Glutamatergic neuron (in vitro differentiated cells): ENCODE measurements at regions not wholly inside any gene's neighbourhood (a gene's known extent, or its start where the extent isn't known, plus 50 kb on each side); places are given as distances from the start of the nearest gene placed in this dataset.

ENCODE experiments used
- DNase-seq: peaks from one replicate; pipeline ENCODE4 v3.0.0; 2022
- H3K27ac Mint-ChIP-seq: one replicate; pipeline ENCODE4 v1.8.0; 2020; ENCODE audit warnings: mild to moderate bottlenecking, mixed read lengths, inconsistent platforms; ENCODE audit not compliant: unreplicated experiment
- H3K27me3 Mint-ChIP-seq: one replicate; pipeline ENCODE4 v1.8.0; 2020; ENCODE audit warnings: mild to moderate bottlenecking, moderate library complexity, mixed read lengths, inconsistent platforms; ENCODE audit not compliant: unreplicated experiment
- H3K36me3 Mint-ChIP-seq: one replicate; pipeline ENCODE4 v1.8.0; 2020; ENCODE audit warnings: mild to moderate bottlenecking, mixed read lengths, inconsistent platforms; ENCODE audit not compliant: unreplicated experiment
- H3K4me1 Mint-ChIP-seq: one replicate; pipeline ENCODE4 v1.8.0; 2020; ENCODE audit warnings: mild to moderate bottlenecking, low read depth, mixed read lengths, inconsistent platforms; ENCODE audit not compliant: unreplicated experiment
- H3K4me3 Mint-ChIP-seq: one replicate; pipeline ENCODE4 v1.8.0; 2020; ENCODE audit warnings: mild to moderate bottlenecking, mixed read lengths, inconsistent platforms; ENCODE audit not compliant: unreplicated experiment
- H3K9me3 Mint-ChIP-seq: one replicate; pipeline ENCODE4 v1.8.0; 2020; ENCODE audit warnings: mild to moderate bottlenecking, moderate library complexity, mixed read lengths, inconsistent platforms; ENCODE audit not compliant: unreplicated experiment
- CTCF ChIP-seq: fragments of 200-600 bp; sonication (generic); IDR thresholded peaks from one replicate; pipeline ENCODE4 v1.5.0; 2021; ENCODE audit not compliant: partially characterized antibody, unreplicated experiment

DNA sequence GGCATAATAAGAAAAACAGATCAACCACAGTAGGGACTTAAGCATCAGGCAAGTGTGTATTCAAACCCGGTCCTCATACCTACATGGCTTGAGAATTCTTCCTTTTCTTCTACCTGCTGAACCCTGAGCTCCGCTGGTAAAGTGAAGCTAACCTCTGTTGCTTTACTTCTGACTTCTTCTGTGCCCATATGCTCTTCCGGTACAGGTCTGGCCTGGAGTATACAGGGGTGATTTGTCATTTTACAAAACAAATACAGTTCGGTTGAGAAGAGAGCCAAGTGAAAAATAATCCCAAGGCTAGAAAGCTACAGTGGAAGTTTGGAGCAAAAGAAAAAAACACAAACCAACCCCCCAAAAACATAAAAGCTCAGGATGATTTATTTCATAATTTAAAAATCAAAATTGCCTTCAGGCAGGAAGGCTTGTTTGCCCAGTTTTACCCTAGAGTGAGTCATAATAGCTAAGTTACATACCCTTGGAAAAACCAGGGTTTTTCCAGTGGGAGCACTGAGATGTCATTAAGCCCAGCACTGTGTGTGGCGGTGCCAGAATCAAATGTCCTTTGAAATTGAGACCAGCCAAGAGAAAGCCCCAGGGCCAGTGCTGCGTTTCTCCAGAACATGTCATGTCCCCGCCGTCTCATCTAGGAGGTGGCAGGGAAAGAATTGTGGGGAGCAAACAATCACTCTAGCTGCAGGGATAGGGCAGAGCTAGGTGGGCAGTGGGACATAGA lies 305.5 kb upstream of the ISX start:
- no peak for DNase-seq
- H3K4me3 Mint-ChIP-seq = no peak overlapping the region
- H3K27me3 Mint-ChIP-seq = no peaks in the 10 kb centered on the region
- H3K4me1 Mint-ChIP-seq = peaks cover 4% of the 10 kb centered on the region
- no peak overlapping the region for H3K27ac Mint-ChIP-seq
- H3K9me3 Mint-ChIP-seq = no peaks in the 10 kb centered on the region
- TF ChIP-seq CTCF = no peak
- H3K36me3 Mint-ChIP-seq = peaks cover 5% of the 10 kb centered on the region

GRCh38 chr22:34761111-34761510 lies 304.8 kb upstream of the ISX start:
- no peaks in the 10 kb centered on the region for H3K9me3 Mint-ChIP-seq
- TF ChIP-seq CTCF = no peak
- H3K4me3 Mint-ChIP-seq = no peak overlapping the region
- DNase-seq = no peak
- peaks cover 4% of the 10 kb centered on the region for H3K36me3 Mint-ChIP-seq
- no peaks in the 10 kb centered on the region for H3K27me3 Mint-ChIP-seq
- H3K4me1 Mint-ChIP-seq = peaks cover 4% of the 10 kb centered on the region
- H3K27ac Mint-ChIP-seq = no peak overlapping the region

GRCh38 chr22:34763496-34763895 lies 302.5 kb upstream of the ISX start:
- H3K36me3 Mint-ChIP-seq = no peaks in the 10 kb centered on the region
- H3K27ac Mint-ChIP-seq = no peak overlapping the region
- DNase-seq = no peak
- H3K4me3 Mint-ChIP-seq = no peak overlapping the region
- H3K4me1 Mint-ChIP-seq = peaks cover 4% of the 10 kb centered on the region
- H3K27me3 Mint-ChIP-seq = no peaks in the 10 kb centered on the region
- H3K9me3 Mint-ChIP-seq = no peaks in the 10 kb centered on the region
- no peak for TF ChIP-seq CTCF

GRCh38 chr22:34765115-34765514 lies 300.8 kb upstream of the ISX start:
- H3K36me3 Mint-ChIP-seq = no peaks in the 10 kb centered on the region
- no peak overlapping the region for H3K4me3 Mint-ChIP-seq
- DNase-seq = no peak
- no peak overlapping the region for H3K27ac Mint-ChIP-seq
- peaks cover 4% of the 10 kb centered on the region for H3K4me1 Mint-ChIP-seq
- no peak for TF ChIP-seq CTCF
- no peaks in the 10 kb centered on the region for H3K27me3 Mint-ChIP-seq
- no peaks in the 10 kb centered on the region for H3K9me3 Mint-ChIP-seq

DNA sequence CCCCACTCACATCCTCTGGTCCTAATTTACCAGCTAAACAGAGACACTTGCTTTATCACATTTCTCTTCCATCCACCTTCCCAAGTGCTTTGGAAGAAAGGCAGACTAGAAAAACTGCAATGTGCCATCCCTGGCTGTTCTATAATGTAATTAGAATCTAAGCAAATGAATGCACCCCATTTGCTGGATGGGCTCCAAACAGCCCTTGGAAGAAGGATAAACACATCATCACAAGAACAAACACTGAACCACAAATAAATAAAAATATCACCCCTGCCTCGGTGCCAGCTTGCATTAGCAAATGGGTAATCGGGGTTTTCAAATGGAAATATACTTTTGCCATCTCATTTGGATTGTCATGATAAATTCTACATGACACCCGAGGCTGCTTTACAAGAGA lies 296.6 kb upstream of the ISX start:
- H3K9me3 Mint-ChIP-seq = peaks cover 1% of the 10 kb centered on the region
- no peak for DNase-seq

More for the DNA sequence above, 296.6 kb upstream of the ISX start:
- Mint-ChIP-seq H3K4me3 (no peak overlapping the region), H3K27me3 (no peaks in the 10 kb centered on the region), H3K27ac (no peak overlapping the region), H3K4me1 (no peaks in the 10 kb centered on the region), H3K36me3 (no peaks in the 10 kb centered on the region)
- TF ChIP-seq CTCF = no peak
